Neural progenitor cell (in vitro differentiated cells): ENCODE measurements at regions not wholly inside any gene's neighbourhood (a gene's known extent, or its start where the extent isn't known, plus 50 kb on each side); places are given as distances from the start of the nearest gene placed in this dataset.

Experiments used
- CTCF ChIP-seq: fragments of 200-600 bp; sonication (generic); IDR thresholded peaks from 2 replicates; pipeline ENCODE4 v1.5.1; 2017; ENCODE audit warnings: antibody characterized with exemption, mild to moderate bottlenecking
- EZH2 ChIP-seq: fragments of 200-600 bp; sonication (generic); IDR thresholded peaks from 2 replicates; pipeline ENCODE4 v1.6.1; 2017; ENCODE audit warnings: antibody characterized with exemption, mild to moderate bottlenecking, moderate library complexity
- EZH2phosphoT487 ChIP-seq: fragments of 200-600 bp; sonication (generic); IDR thresholded peaks from 2 replicates; pipeline ENCODE4 v1.6.1; 2017; ENCODE audit warnings: antibody characterized with exemption

- TF ChIP-seq EZH2 (no peak), CTCF (no peak), EZH2phosphoT487 (no peak)
Measured at GRCh38 chr12:58171914-58172313, 230.5 kb downstream of the ATP23 start.
